Right cardiac atrium (tissue), 5 donors: ENCODE measurements at regions not wholly inside any gene's neighbourhood (a gene's known extent, or its start where the extent isn't known, plus 50 kb on each side); places are given as distances from the start of the nearest gene placed in this dataset.
A peak's percentile ranks its signal among the peaks of the same experiment; 100 is the strongest.
"Not testable (repeated sequence)": the region's sequence is repeated elsewhere in the genome, so short reads cannot be mapped to it uniquely, and the experiment has no call there.

Experiments
- ATAC-seq, 2 donors: fragments of 200-7000 bp; cut with Tn5 transposase; one replicate each; pipeline versions ENCODE4 v1.8.0 to v1.9.1; 2020; ENCODE audit warnings: moderate library complexity in 2 of 2, mild to moderate bottlenecking in 1 of 2
- DNase-seq, 3 donors: peaks; one replicate each; pipeline ENCODE4 v3.0.0-alpha.2; 2020
- H3K27ac ChIP-seq: one replicate; pipeline ENCODE4 v1.5.1; 2013; ENCODE audit warnings: mild to moderate bottlenecking, low read length, control low read depth, moderate library complexity
- H3K27me3 ChIP-seq: one replicate; pipeline ENCODE4 v1.6.1; 2013; ENCODE audit not compliant: control insufficient read depth, insufficient read depth
- H3K4me1 ChIP-seq: one replicate; pipeline ENCODE4 v1.6.1; 2013; ENCODE audit warnings: low read length; ENCODE audit not compliant: control insufficient read depth, insufficient read depth
- H3K4me3 ChIP-seq: one replicate; pipeline ENCODE4 v1.5.1; 2013; ENCODE audit warnings: low read length, control low read depth
- H3K9me3 ChIP-seq: one replicate; pipeline ENCODE4 v1.6.1; 2013; ENCODE audit warnings: low read length; ENCODE audit not compliant: control insufficient read depth
- WGBS: extraction: QIAGEN DNeasy Blood & Tissue Kit; methylation state at CpG from one replicate; pipeline ENCODE4 v1.1.7; 2013; 5-methylcytosine and 5-hydroxymethylcytosine counted together
- intact Hi-C, 4 donors: fragments of 100-400 bp; cut with DNase I; formaldehyde crosslinking; loops; one replicate each; pipeline versions ENCODE4 v1.11.0 to v1.14.0; 2022 to 2023
- donor health status: healthy with polysubstance abuse.
- donor health status: DM: no; HTN: yes; CAD: no.
- donor health status: DM: no; HTN: no; CAD: no.
- donor health status: DM: no; HTN: yes; CAD: no; lungs with severe emphysema.
- donor health status: DM: yes; HTN: yes; CAD: no.

DNA sequence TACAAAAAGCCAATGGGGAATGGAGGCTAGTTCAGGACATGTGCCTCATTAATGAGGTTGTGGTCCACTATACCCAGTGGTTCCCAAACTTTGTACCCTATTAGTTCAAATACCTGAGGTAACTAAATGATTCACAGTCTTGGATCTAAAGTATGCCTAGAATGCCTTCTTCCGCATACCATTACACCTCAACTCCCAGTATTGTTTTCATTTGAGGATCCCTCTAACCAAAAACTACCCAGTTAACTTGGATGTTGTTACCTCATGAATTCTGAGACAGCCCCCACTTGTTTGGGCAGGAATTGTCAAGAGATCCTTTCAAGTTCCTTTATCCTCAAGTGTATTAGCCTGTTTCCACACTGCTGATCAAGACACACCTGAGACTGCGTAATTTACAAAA is 439.2 kb downstream of the PCDH10 start:
- Histone ChIP-seq H3K27me3 (no peaks in the 10 kb centered on the region), H3K27ac (no peak overlapping the region), H3K9me3 (no peaks in the 10 kb centered on the region), H3K4me1 (no peaks in the 10 kb centered on the region), H3K4me3 (no peak overlapping the region)
- no peak for ATAC-seq
- intact Hi-C loops: no loop called here
- no peak for DNase-seq
- WGBS: 95% methylated on average over 2 of the region's 2 CpGs

GRCh38 chr4:133585323-133585722 is 436.2 kb downstream of the PCDH10 start:
- DNase-seq: peak in 1 of 3 donors; percentile 21
- intact Hi-C loops: no loop called here
- H3K27ac ChIP-seq: no peak overlapping the region
- H3K4me3 ChIP-seq: no peak overlapping the region
- ATAC-seq: no peak
- WGBS: 91% methylated on average over 8 of the region's 8 CpGs
- no peaks in the 10 kb centered on the region for H3K27me3 ChIP-seq
- H3K9me3 ChIP-seq: no peaks in the 10 kb centered on the region
- H3K4me1 ChIP-seq: no peaks in the 10 kb centered on the region

DNA sequence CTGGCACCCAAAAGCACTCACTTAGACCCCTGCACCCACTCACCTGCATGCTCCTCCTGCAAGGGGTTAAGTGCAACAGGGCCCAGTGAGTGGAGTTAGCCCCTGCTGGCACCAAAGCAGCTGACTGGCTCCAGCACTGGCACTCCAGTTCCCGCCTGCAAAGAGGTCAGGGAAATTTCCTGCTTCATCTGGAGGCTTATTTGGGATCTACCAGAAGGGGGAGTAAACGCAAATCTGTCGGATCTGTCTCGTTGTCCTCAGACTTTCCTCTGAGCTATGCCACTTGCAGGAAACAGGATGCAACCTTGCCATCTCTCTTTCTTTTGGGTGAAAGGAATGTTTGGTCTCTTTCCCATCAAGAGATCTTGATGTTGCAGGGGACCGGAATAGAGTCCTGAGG is 435.6 kb downstream of the PCDH10 start:
- ATAC-seq: no peak
- Histone ChIP-seq H3K27ac (no peak overlapping the region), H3K4me3 (no peak overlapping the region), H3K9me3 (no peaks in the 10 kb centered on the region), H3K4me1 (no peaks in the 10 kb centered on the region), H3K27me3 (no peaks in the 10 kb centered on the region)
- DNase-seq: no peak
- intact Hi-C loops: no loop called here
- WGBS: 83% methylated on average over 5 of the region's 5 CpGs

GRCh38 chr4:133581996-133582619 is 433.0 kb downstream of the PCDH10 start:
- intact Hi-C loops: no loop called here
- Histone ChIP-seq H3K4me1 (no peaks in the 10 kb centered on the region), H3K4me3 (no peak overlapping the region), H3K9me3 (no peaks in the 10 kb centered on the region), H3K27me3 (no peaks in the 10 kb centered on the region), H3K27ac (no peak overlapping the region)
- 95% methylated on average over 2 of the region's 2 CpGs for WGBS
- DNase-seq (no peak), ATAC-seq (no peak)

GRCh38 chr4:133574248-133574647 is 425.2 kb downstream of the PCDH10 start:
- H3K27me3 ChIP-seq: no peaks in the 10 kb centered on the region
- intact Hi-C loops: no loop called here
- WGBS: 92% methylated on average over 1 of the region's 1 CpG
- ATAC-seq (no peak), DNase-seq (no peak)
- no peak overlapping the region for H3K4me3 ChIP-seq
- no peak overlapping the region for H3K27ac ChIP-seq
- H3K4me1 ChIP-seq: no peaks in the 10 kb centered on the region
- no peaks in the 10 kb centered on the region for H3K9me3 ChIP-seq

- no peaks in the 10 kb centered on the region for H3K9me3 ChIP-seq
- 12% methylated on average over 1 of the region's 1 CpG for WGBS
- DNase-seq (no peak), ATAC-seq (no peak)
- intact Hi-C loops: no loop called here
- no peak overlapping the region for H3K4me3 ChIP-seq
- H3K4me1 ChIP-seq: no peaks in the 10 kb centered on the region
- H3K27ac ChIP-seq: no peak overlapping the region
- H3K27me3 ChIP-seq: no peaks in the 10 kb centered on the region
Observed at GRCh38 chr4:133565379-133565778, 416.3 kb downstream of the PCDH10 start.

DNA sequence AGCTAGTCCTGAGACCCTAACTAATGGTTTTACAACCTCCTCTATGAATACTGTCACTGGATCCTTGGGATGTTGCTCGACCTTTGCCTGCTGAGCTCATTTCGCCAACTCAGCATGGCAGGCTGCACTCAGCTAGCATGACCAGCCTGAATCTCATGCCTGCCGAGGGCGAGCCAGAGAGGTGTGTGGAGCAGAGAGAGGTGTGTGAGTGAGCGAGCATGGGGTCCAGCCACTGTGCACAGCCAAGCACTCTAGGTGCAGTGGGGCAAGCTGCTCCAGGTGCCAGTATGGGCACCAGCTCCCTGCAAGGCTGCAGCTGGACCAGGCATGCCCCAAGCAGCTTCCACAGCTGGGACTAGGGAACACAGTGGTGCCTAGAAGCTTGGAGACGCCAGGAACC is 410.9 kb downstream of the PCDH10 start:
- WGBS: 78% methylated on average over 6 of the region's 6 CpGs
- Histone ChIP-seq H3K27ac (no peak overlapping the region), H3K9me3 (no peaks in the 10 kb centered on the region), H3K4me3 (no peak overlapping the region), H3K27me3 (no peaks in the 10 kb centered on the region), H3K4me1 (no peaks in the 10 kb centered on the region)
- peak in 1 of 3 donors; percentile 37 for DNase-seq
- ATAC-seq: no peak
- intact Hi-C loops: no loop called here

DNA sequence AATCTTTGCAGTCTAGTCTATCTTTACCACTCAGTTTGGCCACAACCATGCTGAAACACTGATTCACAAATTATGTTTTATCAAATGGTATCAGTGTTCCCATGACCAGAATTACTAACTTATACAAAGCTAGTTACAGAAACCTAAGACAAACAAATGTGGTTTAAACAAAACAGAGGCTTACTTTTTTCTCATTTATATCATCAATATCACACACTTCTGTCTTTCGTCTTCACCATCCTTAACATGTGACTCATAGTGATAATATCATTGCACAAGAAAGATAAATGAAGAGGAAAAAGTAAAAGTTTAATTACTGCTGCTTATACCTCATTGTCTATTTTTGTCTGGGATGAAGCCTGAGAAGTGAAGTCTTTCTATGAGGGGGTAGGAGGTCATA is 406.6 kb downstream of the PCDH10 start:
- H3K27ac ChIP-seq: no peak overlapping the region
- intact Hi-C loops: no loop called here
- no peaks in the 10 kb centered on the region for H3K9me3 ChIP-seq
- H3K4me1 ChIP-seq: no peaks in the 10 kb centered on the region
- no peak overlapping the region for H3K4me3 ChIP-seq
- 51% methylated on average over 1 of the region's 1 CpG for WGBS
- ATAC-seq: no peak
- no peaks in the 10 kb centered on the region for H3K27me3 ChIP-seq
- DNase-seq: no peak

DNA sequence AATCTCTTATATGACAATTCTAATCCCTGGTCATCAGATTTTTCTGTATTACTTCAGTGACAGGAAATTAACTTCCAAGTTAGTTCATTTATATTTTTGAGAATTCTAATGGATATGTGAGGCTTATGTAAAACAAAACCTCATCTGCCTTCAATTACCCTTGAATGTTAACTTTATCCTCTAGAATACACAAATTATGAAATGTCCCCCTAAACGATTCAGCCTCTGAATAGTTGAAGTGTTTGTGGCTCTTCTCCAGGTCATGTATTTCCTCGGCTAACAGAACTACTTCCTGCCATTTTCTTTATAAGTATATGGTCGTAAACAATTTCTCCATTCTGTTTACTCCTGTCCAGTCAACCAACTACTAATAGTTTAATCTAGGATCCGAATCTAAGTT is 401.3 kb downstream of the PCDH10 start:
- Histone ChIP-seq H3K4me1 (no peaks in the 10 kb centered on the region), H3K4me3 (no peak overlapping the region), H3K27me3 (no peaks in the 10 kb centered on the region), H3K9me3 (no peaks in the 10 kb centered on the region), H3K27ac (no peak overlapping the region)
- DNase-seq: no peak
- whole genome bisulfite sequencing: 73% methylated on average over 4 of the region's 4 CpGs
- intact Hi-C loops: no loop called here
- no peak for ATAC-seq

DNA sequence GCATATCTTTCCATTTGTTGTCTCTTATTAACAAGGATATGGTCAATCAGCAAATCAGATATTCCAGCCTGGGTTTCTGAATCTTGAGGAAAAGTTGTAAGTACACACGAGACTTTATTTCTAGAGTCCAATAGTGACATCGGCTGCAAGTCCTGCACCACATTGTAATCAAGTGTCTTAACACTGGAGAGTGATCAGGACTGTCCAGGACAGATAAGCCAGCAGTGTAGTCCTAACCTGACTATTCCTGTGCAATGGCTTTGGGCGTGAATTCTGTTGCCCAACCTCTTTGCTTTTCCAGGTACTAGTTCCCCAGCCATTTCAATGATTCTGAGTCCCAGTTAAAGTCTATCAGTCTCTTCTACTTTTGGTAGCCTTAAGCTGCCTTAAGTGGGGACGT is 395.0 kb downstream of the PCDH10 start:
- no peak for ATAC-seq
- WGBS: 82% methylated on average over 4 of the region's 4 CpGs
- no peak for DNase-seq
- Histone ChIP-seq H3K4me1 (no peaks in the 10 kb centered on the region), H3K9me3 (no peaks in the 10 kb centered on the region), H3K27me3 (no peaks in the 10 kb centered on the region), H3K4me3 (no peak overlapping the region), H3K27ac (no peak overlapping the region)
- intact Hi-C loops: no loop called here

- intact Hi-C loops: no loop called here
- H3K27ac ChIP-seq: no peak overlapping the region
- H3K4me1 ChIP-seq: no peaks in the 10 kb centered on the region
- H3K4me3 ChIP-seq: no peak overlapping the region
- 50% methylated on average over 4 of the region's 4 CpGs for WGBS
- DNase-seq (no peak), ATAC-seq (no peak)
- H3K9me3 ChIP-seq: no peaks in the 10 kb centered on the region
- H3K27me3 ChIP-seq: no peaks in the 10 kb centered on the region
Observed at GRCh38 chr4:133537780-133538281, 388.7 kb downstream of the PCDH10 start.

GRCh38 chr4:133534224-133534623 is 385.1 kb downstream of the PCDH10 start:
- H3K9me3 ChIP-seq, H3K27me3 ChIP-seq, H3K4me1 ChIP-seq, intact Hi-C loops, H3K27ac ChIP-seq, H3K4me3 ChIP-seq, ATAC-seq, DNase-seq: not testable (repeated sequence)
- WGBS: 72% methylated on average over 6 of the region's 6 CpGs
